Prostate gland (tissue), 2 donors: ENCODE measurements at regions not wholly inside any gene's neighbourhood (a gene's known extent, or its start where the extent isn't known, plus 50 kb on each side); places are given as distances from the start of the nearest gene placed in this dataset.

Experiments
- DNase-seq: peaks from one replicate; pipeline ENCODE4 v3.0.0-alpha.2; 2019; ENCODE audit warnings: low spot score
- H3K27ac ChIP-seq, 2 donors: fragments of 200-600 bp; sonication (generic); 2 replicates each; pipeline ENCODE4 v1.5.1; 2017 to 2019
- H3K27me3 ChIP-seq: fragments of 200-600 bp; sonication (generic); replicated peaks from 2 replicates; pipeline ENCODE4 v1.5.1; 2019; ENCODE audit not compliant: insufficient read depth
- H3K36me3 ChIP-seq, 2 donors: fragments of 200-600 bp; sonication (generic); 1 replicate in 1 of 2; 2 replicates in 1 of 2; pipeline versions ENCODE4 v1.5.1 to v1.8.1; 2017 to 2019
- H3K4me1 ChIP-seq: fragments of 200-600 bp; sonication (generic); replicated peaks from 2 replicates; pipeline ENCODE4 v1.5.1; 2019
- H3K4me3 ChIP-seq, 2 donors: fragments of 200-600 bp; sonication (generic); 2 replicates each; pipeline ENCODE4 v1.5.1; 2017 to 2019
- H3K9me3 ChIP-seq: fragments of 200-600 bp; sonication (generic); 2 replicates; pipeline ENCODE4 v1.5.1; 2017
- POLR2A ChIP-seq: fragments of 450-650 bp; IDR thresholded peaks from one replicate; pipeline ENCODE4 v1.6.1; 2016; ENCODE audit warnings: antibody characterized with exemption, mild to moderate bottlenecking
- POLR2AphosphoS5 ChIP-seq: sonication (generic); formaldehyde crosslinking; IDR thresholded peaks from one replicate; pipeline ENCODE4 v1.6.1; 2017; ENCODE audit warnings: antibody characterized with exemption
- WGBS: methylation state at CpG from one replicate; pipeline ENCODE4 v1.1.5; 2018; 5-methylcytosine and 5-hydroxymethylcytosine counted together
- intact Hi-C: fragments of 100-400 bp; cut with DNase I; formaldehyde crosslinking; loops from one replicate; pipeline ENCODE4 v1.14.2; 2022
- TF ChIP-seq, protein P1 (sequence below), 4 experiments: fragments of 200-600 bp in 2 of 4; fragments of 450-650 bp in 2 of 4; sonication (generic) in 2 of 4; IDR thresholded peaks; 1 replicate in 3 of 4; 2 replicates in 1 of 4; pipeline ENCODE4 v1.5.1; 2016 to 2019; ENCODE audit warnings: antibody characterized with exemption in 4 of 4, mild to moderate bottlenecking in 2 of 4, moderate library complexity in 2 of 4

GRCh38 chr3:44048196-44048924 lies 193.3 kb upstream of the TOPAZ1 start:
- H3K36me3 ChIP-seq = no peaks in the 10 kb centered on the region
- H3K27ac ChIP-seq = no peak overlapping the region
- WGBS = 30% methylated on average over 3 of the region's 3 CpGs
- H3K9me3 ChIP-seq = no peaks in the 10 kb centered on the region
- H3K4me3 ChIP-seq = no peak overlapping the region
- H3K27me3 ChIP-seq = no peaks in the 10 kb centered on the region
- DNase-seq = no peak
- intact Hi-C loops = no loop called here
- no peaks in the 10 kb centered on the region for H3K4me1 ChIP-seq
- TF ChIP-seq POLR2A (no peak), POLR2AphosphoS5 (no peak)
- TF ChIP-seq, protein P1, sequence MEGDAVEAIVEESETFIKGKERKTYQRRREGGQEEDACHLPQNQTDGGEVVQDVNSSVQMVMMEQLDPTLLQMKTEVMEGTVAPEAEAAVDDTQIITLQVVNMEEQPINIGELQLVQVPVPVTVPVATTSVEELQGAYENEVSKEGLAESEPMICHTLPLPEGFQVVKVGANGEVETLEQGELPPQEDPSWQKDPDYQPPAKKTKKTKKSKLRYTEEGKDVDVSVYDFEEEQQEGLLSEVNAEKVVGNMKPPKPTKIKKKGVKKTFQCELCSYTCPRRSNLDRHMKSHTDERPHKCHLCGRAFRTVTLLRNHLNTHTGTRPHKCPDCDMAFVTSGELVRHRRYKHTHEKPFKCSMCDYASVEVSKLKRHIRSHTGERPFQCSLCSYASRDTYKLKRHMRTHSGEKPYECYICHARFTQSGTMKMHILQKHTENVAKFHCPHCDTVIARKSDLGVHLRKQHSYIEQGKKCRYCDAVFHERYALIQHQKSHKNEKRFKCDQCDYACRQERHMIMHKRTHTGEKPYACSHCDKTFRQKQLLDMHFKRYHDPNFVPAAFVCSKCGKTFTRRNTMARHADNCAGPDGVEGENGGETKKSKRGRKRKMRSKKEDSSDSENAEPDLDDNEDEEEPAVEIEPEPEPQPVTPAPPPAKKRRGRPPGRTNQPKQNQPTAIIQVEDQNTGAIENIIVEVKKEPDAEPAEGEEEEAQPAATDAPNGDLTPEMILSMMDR (IDR thresholded peaks at IDR 0.05) = no peak

DNA sequence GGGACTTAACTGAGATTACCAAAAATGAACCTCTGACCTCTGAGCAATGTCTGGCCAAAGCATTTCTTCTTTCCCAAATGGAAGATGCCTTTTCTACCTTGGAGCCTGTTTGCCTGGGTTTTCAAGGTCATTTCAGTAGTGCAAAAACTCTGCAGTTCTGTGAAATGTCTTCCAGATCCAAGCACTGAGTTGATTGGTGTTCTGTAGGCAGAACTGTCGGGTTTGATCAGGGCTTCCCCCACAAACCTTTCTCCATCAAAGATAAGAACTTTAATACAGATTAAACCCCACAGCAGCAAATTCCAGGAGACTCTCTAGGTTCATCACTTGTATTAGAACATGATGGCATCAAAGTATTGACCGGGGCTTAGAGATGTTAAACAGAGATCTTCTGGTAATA lies 192.7 kb upstream of the TOPAZ1 start:
- 91% methylated on average over 2 of the region's 2 CpGs for WGBS
- intact Hi-C loops = no loop called here
- Histone ChIP-seq H3K27ac (no peak overlapping the region), H3K4me1 (no peaks in the 10 kb centered on the region), H3K9me3 (no peaks in the 10 kb centered on the region), H3K36me3 (no peaks in the 10 kb centered on the region), H3K27me3 (no peaks in the 10 kb centered on the region), H3K4me3 (no peak overlapping the region)
- no peak for DNase-seq
- TF ChIP-seq POLR2AphosphoS5 = no peak
- TF ChIP-seq, protein P1 (IDR thresholded peaks at IDR 0.05) = no peak
- no peak for TF ChIP-seq POLR2A

- Histone ChIP-seq H3K27ac (no peak overlapping the region), H3K4me3 (no peak overlapping the region), H3K27me3 (no peaks in the 10 kb centered on the region), H3K36me3 (no peaks in the 10 kb centered on the region), H3K9me3 (no peaks in the 10 kb centered on the region), H3K4me1 (no peaks in the 10 kb centered on the region)
- DNase-seq = no peak
- TF ChIP-seq, protein P1 (IDR thresholded peaks at IDR 0.05) = no peak
- TF ChIP-seq POLR2A = no peak
- no peak for TF ChIP-seq POLR2AphosphoS5
- intact Hi-C loops = no loop called here
- WGBS = 93% methylated on average over 9 of the region's 9 CpGs
Measured at GRCh38 chr3:44050101-44050500, 191.6 kb upstream of the TOPAZ1 start.

DNA sequence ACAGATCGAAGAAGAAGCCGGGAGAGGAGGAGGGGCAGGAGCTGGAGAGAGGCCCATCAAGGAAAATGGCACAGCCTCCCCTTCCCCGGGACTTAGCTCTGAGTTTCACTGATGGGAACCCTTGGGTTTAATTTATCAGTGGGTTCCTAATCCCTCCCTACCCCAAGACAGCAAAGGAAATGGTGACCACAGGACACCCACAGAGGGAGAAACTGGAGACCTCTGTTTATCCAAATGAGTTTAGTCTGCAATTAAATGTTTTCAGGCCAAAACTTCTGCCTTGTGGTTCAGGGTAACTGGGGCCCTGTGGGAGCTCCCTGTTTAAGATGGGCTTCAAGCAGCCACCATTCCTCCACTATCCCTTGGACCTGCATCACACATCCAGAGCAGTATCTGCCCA lies 190.8 kb upstream of the TOPAZ1 start:
- Histone ChIP-seq H3K9me3 (no peaks in the 10 kb centered on the region), H3K4me1 (no peaks in the 10 kb centered on the region), H3K27me3 (no peaks in the 10 kb centered on the region), H3K27ac (no peak overlapping the region), H3K4me3 (no peak overlapping the region), H3K36me3 (no peaks in the 10 kb centered on the region)
- TF ChIP-seq, protein P1 (IDR thresholded peaks at IDR 0.05) = no peak
- no peak for TF ChIP-seq POLR2AphosphoS5
- intact Hi-C loops = no loop called here
- DNase-seq = no peak
- 76% methylated on average over 3 of the region's 3 CpGs for WGBS

DNA sequence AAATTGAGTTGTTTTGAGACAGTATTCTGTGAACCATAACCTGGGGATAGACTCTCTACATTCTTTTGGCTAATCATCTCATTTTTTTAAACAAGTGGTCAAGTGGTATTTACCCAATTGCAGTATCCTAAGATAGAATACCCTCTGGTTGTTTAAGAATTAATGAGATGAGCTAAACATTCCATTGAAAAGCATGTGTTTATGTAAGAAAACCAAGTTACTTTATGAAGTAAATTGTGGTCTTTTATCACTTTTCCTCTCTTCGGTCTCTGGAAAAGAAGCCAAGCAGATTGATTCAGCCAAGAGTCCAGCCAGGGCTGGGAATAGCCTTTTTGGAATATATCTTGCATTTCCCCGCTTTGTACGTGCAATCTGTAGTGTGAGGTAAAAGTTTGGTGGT lies 185.7 kb upstream of the TOPAZ1 start:
- Histone ChIP-seq H3K27ac (no peak overlapping the region), H3K9me3 (no peaks in the 10 kb centered on the region), H3K4me1 (no peaks in the 10 kb centered on the region), H3K4me3 (no peak overlapping the region), H3K27me3 (no peaks in the 10 kb centered on the region), H3K36me3 (no peaks in the 10 kb centered on the region)
- WGBS = 76% methylated on average over 3 of the region's 3 CpGs
- DNase-seq = no peak
- TF ChIP-seq POLR2AphosphoS5 (no peak), POLR2A (no peak)
- TF ChIP-seq, protein P1 (IDR thresholded peaks at IDR 0.05) = no peak
- intact Hi-C loops = no loop called here
